Left kidney (tissue), 1 donor: ENCODE measurements at regions not wholly inside any gene's neighbourhood (a gene's known extent, or its start where the extent isn't known, plus 50 kb on each side); places are given as distances from the start of the nearest gene placed in this dataset.
"Not testable (repeated sequence)": the region's sequence is repeated elsewhere in the genome, so short reads cannot be mapped to it uniquely, and the experiment has no call there.

Experiments used
- DNase-seq: peaks from one replicate; pipeline ENCODE4 v3.0.0-alpha.2; 2013

DNA sequence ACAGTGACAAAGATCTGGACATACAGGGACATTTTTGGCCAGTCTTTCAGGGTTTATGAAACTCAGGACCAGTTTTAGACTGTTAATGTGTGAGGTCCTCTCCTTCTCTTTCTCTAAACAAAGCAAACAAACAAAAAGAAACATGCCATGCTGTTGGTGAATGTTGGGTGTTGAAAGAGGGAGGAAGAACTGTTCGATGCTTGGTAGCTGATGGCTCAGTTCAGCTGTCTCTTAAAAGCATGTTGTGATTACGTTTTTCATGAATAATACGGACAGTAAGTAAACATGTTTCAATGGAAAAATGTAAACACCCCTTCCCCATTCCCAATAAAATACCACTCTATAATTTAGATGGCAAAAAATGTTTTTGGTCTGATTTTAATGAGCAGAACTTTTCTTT lies 219.1 kb downstream of the SEC23IP start:
- DNase-seq: no peak

- no peak for DNase-seq
These were observed 220.3 kb downstream of the SEC23IP start for GRCh38 chr10:120112809-120113208.

DNA sequence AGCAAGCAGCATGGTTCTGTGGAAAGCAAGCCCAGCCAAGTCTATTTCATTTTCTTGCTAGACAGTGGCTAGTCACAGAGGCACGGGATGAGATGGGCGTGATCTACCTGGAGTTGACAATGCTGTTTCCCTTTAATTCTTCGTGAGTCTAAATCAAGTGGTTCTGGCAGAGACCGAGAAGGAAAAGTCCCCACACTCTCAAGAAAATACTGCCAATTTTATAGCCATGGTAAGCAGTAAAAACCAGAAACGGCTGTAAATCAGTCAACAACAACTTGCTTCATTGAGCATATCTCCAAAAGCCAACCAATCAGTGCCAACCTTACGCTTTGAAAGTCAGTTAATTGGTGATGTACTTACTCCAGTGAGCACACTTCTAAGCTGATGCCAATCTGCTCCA lies 223.4 kb downstream of the SEC23IP start:
- DNase-seq: peak; percentile 29

DNA sequence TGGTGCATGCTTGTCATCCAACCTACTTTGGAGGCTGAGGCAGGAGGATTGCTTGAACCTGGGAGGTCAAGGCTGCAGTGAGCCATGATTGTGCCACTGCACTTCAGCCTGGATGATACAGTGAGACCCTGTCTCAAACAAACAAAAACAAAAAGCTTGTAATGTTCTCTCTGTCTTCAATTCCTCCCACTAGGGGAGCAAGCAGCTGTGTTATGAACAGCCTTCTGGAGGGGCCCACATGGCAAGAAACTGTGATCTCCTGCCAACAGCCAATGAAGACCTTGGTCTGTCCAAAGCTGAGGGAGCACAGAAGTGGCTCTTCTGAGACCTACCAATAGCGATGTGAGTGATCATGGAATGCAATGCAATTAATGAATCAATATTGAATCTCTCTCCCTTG lies 229.2 kb downstream of the SEC23IP start:
- no peak for DNase-seq

DNA sequence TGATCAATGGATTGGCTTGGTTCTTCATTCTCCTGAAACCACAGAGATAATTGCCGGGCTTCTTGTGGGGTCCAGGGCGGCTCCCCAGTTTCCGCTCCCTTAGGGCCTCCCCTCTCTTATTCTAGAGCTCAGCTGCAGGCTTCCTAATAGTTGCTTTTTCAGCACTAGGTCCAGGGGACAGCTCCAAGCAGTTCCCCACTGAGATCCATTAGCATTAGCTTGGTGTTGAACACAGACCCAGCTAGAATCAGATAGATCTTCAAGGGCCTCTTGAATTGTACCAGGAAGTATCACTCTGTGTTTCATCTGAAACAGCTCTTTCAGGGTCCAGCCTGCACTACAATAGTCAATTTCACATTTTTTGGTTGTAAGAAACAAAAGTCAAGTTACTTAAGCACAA lies 238.7 kb downstream of the SEC23IP start:
- DNase-seq: peak; percentile 64

GRCh38 chr10:120132811-120133210 lies 240.3 kb downstream of the SEC23IP start:
- no peak for DNase-seq

DNA sequence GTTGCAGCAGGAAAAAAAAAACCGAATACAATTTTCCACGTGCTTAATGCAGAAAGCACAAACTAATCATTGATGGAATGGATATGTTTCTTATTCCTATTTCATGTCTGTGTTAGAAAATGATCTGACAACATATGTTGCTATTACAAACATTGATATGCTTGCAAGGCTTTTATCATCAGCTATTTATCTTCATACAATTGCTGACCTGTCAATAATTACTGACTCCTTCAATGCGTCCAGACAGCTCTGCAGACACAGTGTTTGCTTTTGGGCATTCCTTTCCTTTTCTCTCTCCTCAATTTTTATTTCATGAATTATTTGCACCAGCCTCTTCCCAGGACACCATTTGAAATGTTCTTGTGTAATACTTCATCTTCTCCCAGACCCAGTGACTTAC lies 246.2 kb downstream of the SEC23IP start:
- no peak for DNase-seq

DNA sequence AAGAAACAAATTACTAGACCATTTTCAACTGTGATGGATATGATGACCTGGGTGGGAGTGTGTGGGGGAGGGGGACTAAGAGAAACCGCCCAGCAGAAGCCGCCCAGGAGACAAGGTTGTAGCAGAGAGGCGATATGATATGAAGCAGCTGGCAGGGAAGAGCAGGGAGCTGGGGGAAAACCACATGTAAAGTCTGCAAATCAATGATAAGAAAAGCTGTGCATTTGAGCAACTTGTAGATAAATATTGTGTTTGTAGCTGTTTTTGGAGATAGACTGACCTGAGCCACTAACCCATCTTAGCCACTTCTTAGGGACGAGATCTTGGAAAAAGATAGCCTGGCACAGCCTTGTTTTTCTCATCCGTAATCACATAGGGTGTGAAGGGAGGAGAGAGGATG lies 252.6 kb downstream of the SEC23IP start:
- no peak for DNase-seq

- no peak for DNase-seq
These were observed 264.2 kb downstream of the SEC23IP start for GRCh38 chr10:120156614-120157274.

DNA sequence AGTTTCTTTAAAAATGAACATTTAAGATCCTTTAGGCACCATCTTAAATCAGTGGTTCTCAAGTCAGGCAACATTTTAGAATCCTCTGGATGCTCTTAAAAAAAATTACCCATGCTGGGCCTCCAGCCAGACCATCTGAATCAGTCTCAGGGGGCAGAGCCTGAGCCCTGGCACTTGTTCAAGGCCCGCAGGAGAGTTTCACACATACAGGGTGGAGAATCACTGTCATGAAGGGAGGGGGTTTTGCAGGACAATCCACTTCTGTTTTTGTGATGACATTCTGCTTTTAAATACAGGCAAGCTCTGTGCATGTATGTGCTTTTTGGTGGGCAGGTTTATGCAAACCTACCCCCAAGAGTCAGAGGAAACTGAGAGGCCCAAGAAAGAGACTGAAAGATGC lies 268.6 kb downstream of the SEC23IP start:
- DNase-seq: no peak

DNA sequence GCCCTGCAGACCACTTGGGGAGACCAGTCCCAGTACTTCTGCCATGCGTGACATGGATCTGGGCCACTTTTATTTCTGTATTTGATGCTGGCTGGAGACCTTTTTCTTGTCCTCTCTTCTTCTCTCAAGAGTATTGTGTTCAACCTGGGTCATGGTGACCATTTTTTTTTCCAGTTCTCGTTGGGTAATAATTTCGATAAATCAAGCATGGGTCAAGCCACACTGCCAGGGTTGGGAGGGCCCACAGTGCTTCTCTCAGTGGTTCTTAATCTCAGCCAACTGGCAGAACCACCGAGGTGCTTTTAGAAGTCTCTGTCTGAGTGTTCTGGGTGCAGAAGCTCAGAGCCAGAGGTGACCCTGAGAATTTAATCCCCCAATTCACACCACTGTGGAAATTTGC lies 269.9 kb downstream of the SEC23IP start:
- DNase-seq: no peak

DNA sequence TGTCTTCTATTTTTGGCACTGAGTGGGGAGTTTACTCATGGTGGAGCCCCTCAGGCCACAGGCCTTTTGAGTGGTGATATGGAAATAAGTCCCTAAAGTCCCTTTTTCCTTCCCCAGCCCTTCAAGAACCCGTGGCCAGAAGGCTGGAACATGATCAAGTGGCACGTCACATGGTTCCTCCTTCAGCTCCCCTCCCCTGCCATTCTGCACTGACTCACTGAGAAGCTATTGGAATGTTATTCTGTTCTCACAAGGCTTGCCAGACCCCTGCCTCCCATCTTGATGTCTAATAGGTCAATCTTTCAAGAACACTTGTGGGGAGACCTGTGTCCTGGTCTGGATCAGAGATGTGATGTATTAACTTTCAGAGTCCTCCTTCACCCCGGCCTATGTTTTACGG lies 279.8 kb downstream of the SEC23IP start:
- DNase-seq: no peak

GRCh38 chr10:120174491-120174890 lies 282.0 kb downstream of the SEC23IP start:
- DNase-seq: no peak

- no peak for DNase-seq
These were observed 279.7 kb upstream of the PLPP4 start for GRCh38 chr10:120177330-120177729.

GRCh38 chr10:120180160-120180559 lies 276.9 kb upstream of the PLPP4 start:
- DNase-seq: no peak

DNA sequence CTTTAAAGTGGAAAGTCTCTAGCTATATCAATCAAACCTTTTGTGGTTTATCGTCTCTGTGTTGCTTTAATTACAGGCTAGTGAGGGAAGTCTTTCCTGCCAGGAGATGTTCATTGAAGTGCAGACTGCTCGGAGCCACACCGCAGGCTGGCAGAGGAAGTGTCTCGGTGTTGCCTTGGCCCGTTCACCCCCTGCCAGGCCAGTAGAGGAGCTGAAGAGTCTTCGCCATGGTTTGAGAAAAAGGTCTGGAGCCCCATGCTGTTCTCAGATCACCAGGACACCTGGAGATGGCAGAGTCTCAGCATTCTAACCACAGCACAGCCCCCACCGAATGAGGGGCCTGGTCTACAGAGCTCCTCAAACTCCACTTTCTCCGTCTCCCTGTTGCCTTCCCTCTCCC lies 275.9 kb upstream of the PLPP4 start:
- DNase-seq: no peak

- DNase-seq: no peak
These were observed 274.6 kb upstream of the PLPP4 start for GRCh38 chr10:120182431-120182830.

DNA sequence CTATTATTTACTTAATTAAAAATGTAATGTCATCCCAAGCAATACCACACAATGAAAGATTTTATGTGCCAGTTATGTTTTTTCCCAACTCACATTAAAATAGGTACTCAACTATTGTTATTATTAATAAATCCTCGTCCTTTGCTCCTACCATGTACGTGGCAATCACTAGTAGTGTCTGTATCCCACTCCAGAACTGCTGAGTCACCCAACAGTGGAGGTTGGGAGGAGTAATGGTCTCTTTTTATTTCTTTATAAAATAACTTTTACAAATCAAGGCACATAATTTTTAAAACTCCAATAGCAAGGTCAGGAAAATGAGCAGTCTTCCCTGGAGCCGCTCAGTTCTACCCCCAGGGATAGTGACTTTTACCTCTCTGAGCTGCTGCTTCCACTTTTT lies 273.5 kb upstream of the PLPP4 start:
- no peak for DNase-seq

GRCh38 chr10:120184547-120185337 lies 272.3 kb upstream of the PLPP4 start:
- no peak for DNase-seq

- DNase-seq: no peak
These were observed 270.5 kb upstream of the PLPP4 start for GRCh38 chr10:120186506-120186905.

DNA sequence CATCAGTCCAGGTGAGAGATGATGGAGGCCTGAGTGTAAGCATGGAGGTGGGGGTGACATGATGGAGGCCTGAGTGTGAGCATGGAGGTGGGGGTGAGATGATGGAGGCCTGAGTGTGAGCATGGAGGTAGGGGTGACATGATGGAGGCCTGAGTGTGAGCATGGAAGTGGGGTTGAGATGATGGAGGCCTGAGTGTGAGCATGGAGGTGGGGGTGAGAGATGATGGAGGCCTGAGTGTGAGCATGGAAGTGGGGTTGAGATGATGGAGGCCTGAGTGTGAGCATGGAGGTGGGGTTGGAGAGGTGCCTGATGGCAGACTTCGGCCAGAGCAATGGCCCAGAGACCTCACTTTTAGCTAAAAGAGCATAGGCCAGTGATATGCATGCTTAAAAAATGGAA lies 269.9 kb upstream of the PLPP4 start:
- not testable (repeated sequence) for DNase-seq

DNA sequence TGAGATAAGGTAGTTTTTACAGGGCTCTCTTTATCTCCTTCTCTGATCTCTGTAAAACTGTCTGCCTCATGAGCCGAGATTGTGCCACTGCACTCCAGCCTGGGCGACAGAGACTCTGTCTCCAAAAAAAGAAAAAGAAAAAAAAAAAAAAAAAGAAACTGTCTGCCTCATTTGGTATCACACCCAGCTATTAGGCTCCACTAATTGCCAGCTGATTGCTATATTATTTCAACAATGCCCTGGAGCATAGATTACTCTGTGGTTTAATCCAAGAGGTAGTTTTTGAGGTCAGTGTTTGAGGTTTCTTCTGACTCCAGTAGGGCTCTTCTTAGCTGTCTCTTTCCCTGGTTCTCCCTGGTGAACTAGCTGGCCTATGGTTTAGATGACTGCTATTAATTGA lies 268.1 kb upstream of the PLPP4 start:
- DNase-seq: no peak

GRCh38 chr10:120195984-120196712 lies 260.9 kb upstream of the PLPP4 start:
- no peak for DNase-seq
